GM19043 (cell line): ENCODE measurements at regions not wholly inside any gene's neighbourhood (a gene's known extent, or its start where the extent isn't known, plus 50 kb on each side); places are given as distances from the start of the nearest gene placed in this dataset.

Experiments used
- ATAC-seq: cut with Tn5 transposase; IDR thresholded peaks from one replicate; pipeline ENCODE4 v1.9.1; 2021; ENCODE audit warnings: low read depth; ENCODE audit not compliant: unreplicated experiment

GRCh38 chr6:115729036-115729435, 331.7 kb downstream of the FRK start:
- no peak for ATAC-seq

- ATAC-seq: no peak
Measured at GRCh38 chr6:115728171-115728570, 332.5 kb downstream of the FRK start.

GRCh38 chr6:115721564-115721963, 339.1 kb downstream of the FRK start:
- no peak for ATAC-seq

- ATAC-seq: no peak
Measured at GRCh38 chr6:115720900-115721299, 339.8 kb downstream of the FRK start.

- ATAC-seq: peak; percentile 35
Measured at GRCh38 chr6:115717472-115717871, 343.2 kb downstream of the FRK start.

- peak; percentile 91 for ATAC-seq
Measured at GRCh38 chr6:115717062-115717461, 343.6 kb downstream of the FRK start.

GRCh38 chr6:115712291-115712961, 348.3 kb downstream of the FRK start:
- no peak for ATAC-seq

GRCh38 chr6:115708850-115709249, 351.8 kb downstream of the FRK start:
- no peak for ATAC-seq

GRCh38 chr6:115706981-115707380, 353.7 kb downstream of the FRK start:
- no peak for ATAC-seq

GRCh38 chr6:115706324-115706723, 354.4 kb downstream of the FRK start:
- ATAC-seq: no peak

- ATAC-seq: no peak
Measured at GRCh38 chr6:115704028-115704427, 356.7 kb downstream of the FRK start.

GRCh38 chr6:115691433-115691832, 369.3 kb downstream of the FRK start:
- no peak for ATAC-seq

- ATAC-seq: no peak
Measured at GRCh38 chr6:115690854-115691253, 369.8 kb downstream of the FRK start.

- ATAC-seq: no peak
Measured at GRCh38 chr6:115681978-115682775, 378.5 kb downstream of the FRK start.

GRCh38 chr6:115680621-115681020, 380.1 kb downstream of the FRK start:
- no peak for ATAC-seq

GRCh38 chr6:115677198-115677597, 383.5 kb downstream of the FRK start:
- ATAC-seq: no peak

GRCh38 chr6:115675443-115675842, 385.2 kb downstream of the FRK start:
- no peak for ATAC-seq

GRCh38 chr6:115668781-115669180, 391.9 kb downstream of the FRK start:
- no peak for ATAC-seq

- no peak for ATAC-seq
Measured at GRCh38 chr6:115668211-115668610, 392.5 kb downstream of the FRK start.

- no peak for ATAC-seq
Measured at GRCh38 chr6:115667478-115668026, 393.1 kb downstream of the FRK start.

- ATAC-seq: no peak
Measured at GRCh38 chr6:115666997-115667396, 393.7 kb downstream of the FRK start.

GRCh38 chr6:115665310-115665709, 395.4 kb downstream of the FRK start:
- ATAC-seq: no peak
